ENCODE measurements at regions not wholly inside any gene's neighbourhood (a gene's known extent, or its start where the extent isn't known, plus 50 kb on each side); places are given as distances from the start of the nearest gene placed in this dataset.

DNA sequence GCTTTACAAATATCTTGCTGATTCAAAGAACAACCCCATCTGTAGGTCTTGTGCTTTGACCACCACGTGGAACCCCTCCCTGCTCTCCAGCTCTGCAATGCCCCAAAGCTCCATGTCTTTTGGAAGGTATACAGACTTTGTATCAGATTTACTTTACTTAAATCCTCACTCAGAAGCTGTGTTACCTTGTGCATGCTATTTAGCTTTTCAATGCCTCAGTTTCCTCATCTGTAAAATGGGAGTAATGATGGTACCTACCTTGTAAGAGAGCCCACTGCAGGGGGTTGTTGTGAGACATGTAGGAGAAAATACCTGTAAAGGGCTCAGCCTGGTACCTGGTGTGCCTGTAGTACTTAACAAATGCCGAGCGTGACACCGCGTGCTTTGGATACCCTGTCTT lies 200.2 kb upstream of the CHD6 start:
- TF ChIP-seq CTCF (IDR thresholded peaks at IDR 0.05; ENCODE audit: low read depth, low read length, missing control alignments), result no peak
- DNase-seq (ENCODE audit: low read depth), result no peak
- H3K4me3 ChIP-seq (ENCODE audit: low read depth, low read length), result no peak overlapping the region
- in situ Hi-C loops (cut with HindIII; ENCODE audit: low sequenced_read_pairs), result no loop called here

DNA sequence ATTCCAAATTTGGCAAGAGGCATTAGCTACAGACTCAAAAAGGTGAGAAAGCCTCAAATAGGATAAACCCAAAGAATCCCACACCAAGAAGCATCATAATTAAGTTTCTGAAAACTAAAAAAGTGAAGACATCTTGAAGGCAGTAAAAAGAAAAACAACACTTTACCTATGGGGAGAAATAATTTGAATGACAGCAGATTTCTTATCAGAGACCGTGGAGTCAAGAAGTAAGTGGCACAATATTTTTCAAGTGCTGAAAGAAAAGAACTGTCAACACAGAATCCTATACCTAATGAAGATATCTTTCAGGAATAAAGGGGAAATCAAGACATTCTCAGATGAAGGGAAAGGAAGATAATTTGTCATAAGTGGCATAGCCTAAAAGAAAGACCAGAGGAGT lies 193.3 kb upstream of the CHD6 start:
- no peak for DNase-seq (ENCODE audit: low read depth)
- no peak for TF ChIP-seq CTCF (IDR thresholded peaks at IDR 0.05; ENCODE audit: low read depth, low read length, missing control alignments)
- in situ Hi-C loops (cut with HindIII; ENCODE audit: low sequenced_read_pairs), result no loop called here
- H3K4me3 ChIP-seq (ENCODE audit: low read depth, low read length), result no peak overlapping the region

DNA sequence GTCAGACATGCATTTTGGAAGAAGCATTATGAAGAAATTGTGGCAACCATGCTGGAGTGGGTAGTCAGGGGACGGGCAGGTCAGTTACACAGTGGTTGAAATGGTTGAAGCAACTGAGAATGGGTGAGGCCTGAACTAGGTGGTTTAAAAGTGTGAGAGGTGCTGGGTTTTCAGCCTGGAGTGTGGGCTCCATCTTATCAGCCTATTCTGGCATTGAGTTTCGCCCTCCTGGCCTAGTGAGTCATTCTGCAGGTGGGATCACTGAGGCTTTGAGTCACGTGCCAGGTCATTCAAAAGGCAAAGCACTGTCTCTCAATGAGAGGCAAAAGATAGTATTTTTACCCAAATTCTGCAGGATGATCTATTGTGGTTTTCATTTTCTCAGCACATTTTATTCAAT lies 181.9 kb upstream of the CHD6 start:
- no peak for TF ChIP-seq CTCF (IDR thresholded peaks at IDR 0.05; ENCODE audit: low read depth, low read length, missing control alignments)
- H3K4me3 ChIP-seq (ENCODE audit: low read depth, low read length), result no peak overlapping the region
- in situ Hi-C loops (cut with HindIII; ENCODE audit: low sequenced_read_pairs), result no loop called here
- DNase-seq (ENCODE audit: low read depth), result no peak

- in situ Hi-C loops (cut with HindIII; ENCODE audit: low sequenced_read_pairs), result no loop called here
- no peak for DNase-seq (ENCODE audit: low read depth)
- no peak for TF ChIP-seq CTCF (IDR thresholded peaks at IDR 0.05; ENCODE audit: low read depth, low read length, missing control alignments)
These were observed 180.8 kb upstream of the CHD6 start for GRCh38 chr20:41798930-41799502.

DNA sequence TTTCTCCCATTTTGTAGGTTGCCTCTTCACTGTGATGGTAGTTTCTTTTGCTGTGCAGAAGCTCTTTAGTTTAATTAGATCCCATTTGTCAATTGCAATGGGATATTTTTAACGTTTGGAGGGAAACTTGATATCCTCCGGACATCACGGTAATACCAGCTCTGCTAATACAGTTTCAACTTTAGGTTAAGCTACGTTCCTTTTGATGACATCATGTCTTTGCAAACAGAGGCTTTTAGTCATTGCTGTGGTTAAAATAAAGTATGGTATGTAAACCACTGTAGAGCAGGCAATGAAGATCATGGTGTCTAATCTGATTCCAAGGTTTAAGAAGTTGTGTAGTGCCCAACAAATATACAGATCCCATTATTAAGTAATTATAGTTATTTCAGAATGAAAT lies 168.0 kb upstream of the CHD6 start:
- TF ChIP-seq CTCF (IDR thresholded peaks at IDR 0.05; ENCODE audit: low read depth, low read length, missing control alignments), result no peak

More at GRCh38 chr20:41798930-41799502, 180.8 kb upstream of the CHD6 start:
- no peak overlapping the region for H3K4me3 ChIP-seq (ENCODE audit: low read depth, low read length)

DNA sequence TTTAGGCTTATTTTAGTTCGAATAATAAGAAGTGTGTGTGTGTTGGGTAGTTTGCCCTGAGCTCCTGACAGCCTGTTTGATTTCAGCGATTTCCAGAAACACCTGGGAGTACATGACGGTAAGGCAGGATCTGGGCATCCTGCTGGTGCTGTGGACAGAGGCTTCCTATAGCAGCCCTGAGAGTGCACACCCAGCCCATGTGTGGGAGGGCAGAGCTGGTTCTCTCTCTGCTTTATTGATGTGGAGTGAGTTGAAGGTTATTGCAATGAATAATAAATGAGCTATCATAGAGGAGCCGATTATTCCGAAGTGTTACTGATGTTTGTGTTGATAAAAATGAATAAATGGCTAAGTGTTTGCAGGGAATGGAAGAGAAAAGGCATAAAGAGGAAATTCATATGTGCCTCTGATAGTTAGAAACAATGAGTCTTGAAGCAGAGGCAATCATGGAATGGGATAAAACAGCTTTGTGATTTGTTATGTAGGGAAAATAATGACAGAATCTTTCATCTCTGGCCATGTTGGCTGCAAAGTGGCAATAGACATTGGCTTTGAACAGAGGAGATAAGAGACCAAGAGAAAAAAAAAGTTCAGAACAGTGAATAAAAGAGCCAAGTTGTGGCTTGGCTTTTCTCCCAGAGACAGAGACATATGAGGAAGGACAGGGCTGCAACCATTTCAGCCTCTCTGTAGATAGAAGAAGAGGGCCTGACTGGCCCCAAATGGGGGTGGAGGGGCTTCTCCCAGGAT lies 166.2 kb upstream of the CHD6 start:
- TF ChIP-seq CTCF (IDR thresholded peaks at IDR 0.05; ENCODE audit: low read depth, low read length, missing control alignments), result no peak
- no peak for DNase-seq (ENCODE audit: low read depth)
- no peak overlapping the region for H3K4me3 ChIP-seq (ENCODE audit: low read depth, low read length)
- in situ Hi-C loops (cut with HindIII; ENCODE audit: low sequenced_read_pairs), result no loop called here

More for the DNA sequence above, 168.0 kb upstream of the CHD6 start:
- no peak for DNase-seq (ENCODE audit: low read depth)
- in situ Hi-C loops (cut with HindIII; ENCODE audit: low sequenced_read_pairs), result no loop called here
- no peak overlapping the region for H3K4me3 ChIP-seq (ENCODE audit: low read depth, low read length)
